WERI-Rb-1 (cell line): ENCODE measurements at regions not wholly inside any gene's neighbourhood (a gene's known extent, or its start where the extent isn't known, plus 50 kb on each side); places are given as distances from the start of the nearest gene placed in this dataset.

ENCODE experiments used
- DNase-seq: peaks from one replicate; pipeline ENCODE4 v3.0.0-alpha.2; 2020
- H3K27ac ChIP-seq: fragments of 250-450 bp; sonication (Bioruptor Pico); 2 replicates; pipeline ENCODE4 v1.5.1; 2020; ENCODE audit warnings: mild to moderate bottlenecking, moderate library complexity
- H3K27me3 ChIP-seq: fragments of 250-450 bp; sonication (Bioruptor Pico); 2 replicates; pipeline ENCODE4 v1.5.1; 2021; ENCODE audit warnings: mild to moderate bottlenecking, low read depth, moderate library complexity; ENCODE audit not compliant: insufficient read depth, severe bottlenecking
- H3K36me3 ChIP-seq: fragments of 250-450 bp; sonication (Bioruptor Pico); 2 replicates; pipeline ENCODE4 v1.5.1; 2020; ENCODE audit warnings: mild to moderate bottlenecking, moderate library complexity
- H3K4me3 ChIP-seq: 2 replicates; pipeline ENCODE4 v1.5.1; 2011; ENCODE audit warnings: low read depth, mild to moderate bottlenecking, control low read depth, low read length
- H3K9me3 ChIP-seq: fragments of 250-450 bp; sonication (Bioruptor Pico); 2 replicates; pipeline ENCODE4 v1.5.1; 2021; ENCODE audit warnings: mild to moderate bottlenecking, moderate library complexity; ENCODE audit not compliant: severe bottlenecking
- CTCF ChIP-seq: IDR thresholded peaks from 2 replicates; pipeline ENCODE4 v1.5.1; 2011; ENCODE audit warnings: low read depth, mild to moderate bottlenecking, control low read depth, inconsistent platforms, low read length

GRCh38 chr9:91160599-91161464, 200.9 kb downstream of the AUH start:
- Histone ChIP-seq H3K36me3 (no peaks in the 10 kb centered on the region), H3K9me3 (no peaks in the 10 kb centered on the region), H3K27ac (no peak overlapping the region), H3K4me3 (no peak overlapping the region), H3K27me3 (no peaks in the 10 kb centered on the region)
- TF ChIP-seq CTCF = no peak
- no peak for DNase-seq

GRCh38 chr9:91161465-91162300, 200.0 kb downstream of the AUH start:
- Histone ChIP-seq H3K4me3 (no peak overlapping the region), H3K9me3 (no peaks in the 10 kb centered on the region), H3K27me3 (no peaks in the 10 kb centered on the region), H3K27ac (no peak overlapping the region), H3K36me3 (no peaks in the 10 kb centered on the region)
- no peak for DNase-seq
- TF ChIP-seq CTCF = no peak

- H3K27me3 ChIP-seq = no peaks in the 10 kb centered on the region
- no peak overlapping the region for H3K4me3 ChIP-seq
- no peaks in the 10 kb centered on the region for H3K36me3 ChIP-seq
- no peaks in the 10 kb centered on the region for H3K9me3 ChIP-seq
- TF ChIP-seq CTCF = no peak
- H3K27ac ChIP-seq = no peak overlapping the region
- no peak for DNase-seq
These were observed 199.4 kb downstream of the AUH start for GRCh38 chr9:91162311-91162710.

GRCh38 chr9:91162784-91163443, 198.8 kb downstream of the AUH start:
- H3K27ac ChIP-seq = no peak overlapping the region
- no peak overlapping the region for H3K4me3 ChIP-seq
- no peaks in the 10 kb centered on the region for H3K36me3 ChIP-seq
- DNase-seq = no peak
- no peaks in the 10 kb centered on the region for H3K27me3 ChIP-seq
- H3K9me3 ChIP-seq = no peaks in the 10 kb centered on the region
- no peak for TF ChIP-seq CTCF

- no peak overlapping the region for H3K27ac ChIP-seq
- no peak overlapping the region for H3K4me3 ChIP-seq
These were observed 198.3 kb downstream of the AUH start for GRCh38 chr9:91163444-91163772.

More at GRCh38 chr9:91163444-91163772, 198.3 kb downstream of the AUH start:
- TF ChIP-seq CTCF = no peak
- no peaks in the 10 kb centered on the region for H3K27me3 ChIP-seq
- no peaks in the 10 kb centered on the region for H3K9me3 ChIP-seq
- no peaks in the 10 kb centered on the region for H3K36me3 ChIP-seq
- DNase-seq = no peak
